GM04504 (cell line): ENCODE measurements at regions not wholly inside any gene's neighbourhood (a gene's known extent, or its start where the extent isn't known, plus 50 kb on each side); places are given as distances from the start of the nearest gene placed in this dataset.

Source experiments
- DNase-seq: peaks from one replicate; pipeline ENCODE4 v3.0.0-alpha.2; 2012; ENCODE audit warnings: low read depth

DNA sequence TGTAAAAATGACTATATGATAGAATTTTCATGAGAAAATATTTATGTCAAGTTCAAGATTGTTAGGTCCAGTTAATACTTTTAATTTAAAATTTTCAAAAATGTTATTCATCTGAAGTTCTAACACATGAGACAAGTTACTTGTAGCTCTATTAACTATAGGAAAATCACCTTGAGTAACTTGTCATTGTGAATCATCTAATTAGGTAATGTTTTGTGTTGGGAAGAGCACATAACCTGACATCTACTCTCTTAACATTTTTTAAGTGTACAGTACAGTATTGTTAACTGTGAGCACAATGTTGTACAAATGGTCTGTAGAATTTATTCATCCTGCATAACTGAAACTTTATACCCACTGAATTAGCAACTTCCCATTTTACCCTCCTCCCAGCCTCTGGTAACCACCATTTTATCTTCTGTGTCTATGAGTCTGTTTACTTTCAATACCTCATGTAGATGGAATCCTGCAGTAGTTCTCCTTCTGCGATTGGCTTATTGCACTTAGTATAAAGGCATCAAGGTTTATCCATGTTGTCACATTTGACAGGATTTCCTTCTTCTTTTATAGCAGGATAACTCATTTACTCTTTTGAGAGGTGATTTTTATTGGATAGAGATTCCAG is 54.6 kb downstream of the ARL4A start:
- no peak for DNase-seq

- no peak for DNase-seq
Observed at GRCh38 chr7:12746211-12746610, 58.8 kb downstream of the ARL4A start.

DNA sequence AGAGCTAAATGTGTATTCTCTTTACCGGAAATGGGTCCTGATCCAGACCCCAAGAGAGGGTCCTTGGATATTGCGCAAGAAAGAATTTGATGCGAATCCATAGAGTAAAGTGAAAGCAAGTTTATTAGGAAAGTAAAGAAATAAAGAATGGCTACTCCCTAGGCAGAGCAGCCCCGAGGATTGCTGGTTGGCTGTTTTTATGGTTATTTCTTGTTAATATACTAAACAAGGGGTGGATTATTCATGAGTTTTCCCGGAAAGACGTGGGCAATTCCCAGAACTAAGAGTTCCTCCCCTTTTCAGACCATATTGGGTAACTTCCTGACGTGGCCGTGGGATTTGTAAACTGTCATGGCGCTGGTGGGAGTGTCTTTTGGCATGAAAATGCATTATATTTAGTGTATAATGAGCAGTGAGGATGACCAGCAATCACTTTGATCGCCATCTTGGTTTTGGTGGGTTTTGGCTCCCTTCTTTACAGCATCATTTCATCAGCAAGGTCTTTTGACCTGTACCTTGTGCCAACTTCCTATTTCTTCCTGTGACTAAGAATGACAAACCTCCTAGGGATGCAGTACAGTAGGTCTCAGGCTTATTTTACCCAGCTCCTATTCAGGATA is 60.4 kb downstream of the ARL4A start:
- no peak for DNase-seq

DNA sequence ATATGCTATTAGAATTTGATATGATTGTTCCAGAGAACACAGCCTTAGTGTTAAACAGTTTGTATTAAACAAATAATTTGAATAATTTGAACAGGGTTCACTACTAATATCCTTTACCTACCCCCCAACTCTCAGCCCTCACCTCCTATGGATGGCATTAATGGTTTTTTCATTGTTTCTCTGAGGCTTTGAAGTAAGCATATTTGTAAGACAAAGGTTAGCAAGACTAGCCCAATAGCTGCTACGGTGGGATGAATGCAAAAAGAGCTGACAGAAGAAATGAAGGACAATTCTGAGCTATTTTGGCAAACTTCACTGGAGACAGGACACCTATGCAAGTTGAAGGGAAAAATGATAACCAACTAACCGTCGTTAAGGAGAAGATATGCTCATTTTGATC is 61.6 kb downstream of the ARL4A start:
- DNase-seq = no peak

- DNase-seq = no peak
Observed at GRCh38 chr7:12749746-12750145, 62.3 kb downstream of the ARL4A start.

DNA sequence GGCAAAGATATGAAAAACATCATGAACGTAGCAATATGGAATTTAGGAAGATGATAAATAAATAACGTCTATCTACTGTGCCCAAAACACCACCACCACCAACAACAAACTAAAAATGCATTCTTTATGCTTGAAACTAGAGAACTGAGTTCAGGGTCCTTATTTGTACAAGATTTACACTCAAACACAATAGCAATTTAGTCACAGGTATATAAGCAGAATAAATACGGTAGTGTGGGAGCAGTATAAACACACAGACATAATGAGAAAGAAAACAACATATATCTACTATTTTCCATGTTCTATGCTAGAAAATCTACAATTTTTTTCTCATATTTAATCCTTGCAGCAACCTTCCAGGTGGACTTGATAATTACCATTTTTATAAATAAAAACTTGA is 64.3 kb downstream of the ARL4A start:
- no peak for DNase-seq

DNA sequence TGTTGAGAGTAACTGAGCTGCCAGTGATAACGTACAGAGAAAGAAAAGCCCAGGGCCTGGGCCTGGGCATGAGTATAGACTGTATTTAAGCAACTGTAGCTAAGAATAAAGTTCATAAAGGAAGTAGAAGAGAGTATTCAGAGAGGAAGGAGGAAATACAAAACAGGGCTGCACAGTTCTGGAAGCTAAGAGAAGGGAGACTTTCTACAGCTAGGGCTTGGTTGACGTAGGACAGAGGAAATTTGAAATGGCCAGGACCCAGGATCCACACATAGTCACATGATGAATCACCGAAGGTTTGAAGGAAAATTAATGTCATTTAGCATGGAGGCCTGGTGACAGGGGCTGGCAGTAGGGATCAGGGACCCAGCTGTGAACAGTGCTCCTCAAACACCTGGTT is 66.7 kb downstream of the ARL4A start:
- DNase-seq = no peak

DNA sequence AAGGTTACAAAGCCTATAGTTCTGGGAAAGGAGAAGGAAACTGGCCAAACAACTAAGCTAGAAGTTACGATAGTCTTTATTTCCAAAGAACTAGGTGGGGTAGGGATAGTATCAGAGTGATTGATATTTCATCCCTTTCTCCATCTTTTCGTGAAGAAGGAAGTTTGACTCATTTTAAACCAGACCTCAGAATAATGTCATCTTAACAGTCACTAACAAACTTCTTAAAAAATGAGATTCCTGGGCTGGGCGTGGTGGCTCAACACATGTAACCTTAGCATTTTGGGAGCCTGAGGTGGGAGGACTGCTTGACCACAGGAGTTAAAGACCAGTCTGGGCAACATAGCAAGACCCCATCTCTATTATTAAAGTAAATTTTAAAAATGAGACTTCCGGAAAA is 69.4 kb downstream of the ARL4A start:
- no peak for DNase-seq

DNA sequence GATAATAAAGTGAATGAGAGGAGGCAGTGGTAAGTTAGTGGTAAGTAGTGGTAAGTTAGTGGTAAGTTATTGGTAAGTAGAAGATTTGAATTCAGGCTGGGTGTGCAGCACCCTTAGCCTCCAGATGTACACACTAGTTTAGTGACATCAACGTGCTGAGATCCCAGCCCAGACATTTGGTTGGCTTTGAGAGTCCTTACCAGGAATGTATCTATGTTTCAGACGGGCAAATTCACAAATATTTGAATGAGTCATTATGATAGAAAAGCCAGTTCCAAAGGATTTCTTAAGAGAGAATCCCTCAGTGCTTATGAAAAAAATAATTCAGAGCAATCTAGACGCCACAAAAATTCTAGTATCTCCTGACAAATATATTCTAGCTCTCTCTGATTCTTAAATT is 70.0 kb downstream of the ARL4A start:
- peak; percentile 70 for DNase-seq

GRCh38 chr7:12759151-12759550 is 71.7 kb downstream of the ARL4A start:
- DNase-seq = no peak

GRCh38 chr7:12761111-12761510 is 73.7 kb downstream of the ARL4A start:
- no peak for DNase-seq

GRCh38 chr7:12761691-12762090 is 74.3 kb downstream of the ARL4A start:
- no peak for DNase-seq

DNA sequence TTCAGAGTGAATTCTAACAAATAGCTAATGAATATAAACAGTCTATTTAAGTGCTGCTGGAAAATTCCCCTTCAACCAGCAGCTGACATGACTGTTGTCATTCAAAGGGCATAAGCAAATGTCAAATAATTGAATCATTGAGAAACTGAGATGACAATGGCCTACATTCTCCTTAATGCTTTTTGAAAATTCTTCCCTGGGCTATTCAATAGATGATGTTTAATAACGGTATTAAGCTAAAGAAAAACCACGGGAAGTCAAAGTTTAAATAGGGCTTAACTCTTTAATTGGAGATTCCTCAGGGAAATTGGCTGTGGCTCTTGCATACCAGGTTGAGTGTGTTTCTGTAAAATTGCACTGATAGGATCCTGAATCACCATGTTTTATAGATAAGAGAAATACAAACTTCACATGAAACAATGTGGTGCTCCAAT is 77.0 kb downstream of the ARL4A start:
- DNase-seq = no peak

- no peak for DNase-seq
Observed at GRCh38 chr7:12765431-12766100, 78.1 kb downstream of the ARL4A start.

DNA sequence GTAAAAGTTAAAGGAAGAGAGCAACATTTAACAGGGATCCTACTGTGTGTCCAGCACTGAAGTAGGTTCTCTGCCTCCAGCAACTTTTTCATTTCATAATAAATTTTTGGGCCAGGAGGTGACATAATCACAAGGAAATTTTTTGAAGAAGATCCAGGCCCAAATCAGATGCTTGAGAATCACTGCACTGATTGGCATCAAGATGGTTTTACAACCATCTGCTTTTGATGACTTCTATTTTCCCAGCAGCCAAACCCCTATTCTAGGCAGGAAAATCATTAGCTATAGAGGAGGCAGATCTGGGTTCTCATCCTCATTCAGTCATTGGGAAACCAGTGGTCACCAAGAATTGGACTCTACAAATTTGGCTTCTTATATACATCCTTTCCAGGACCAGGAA is 79.0 kb downstream of the ARL4A start:
- no peak for DNase-seq

DNA sequence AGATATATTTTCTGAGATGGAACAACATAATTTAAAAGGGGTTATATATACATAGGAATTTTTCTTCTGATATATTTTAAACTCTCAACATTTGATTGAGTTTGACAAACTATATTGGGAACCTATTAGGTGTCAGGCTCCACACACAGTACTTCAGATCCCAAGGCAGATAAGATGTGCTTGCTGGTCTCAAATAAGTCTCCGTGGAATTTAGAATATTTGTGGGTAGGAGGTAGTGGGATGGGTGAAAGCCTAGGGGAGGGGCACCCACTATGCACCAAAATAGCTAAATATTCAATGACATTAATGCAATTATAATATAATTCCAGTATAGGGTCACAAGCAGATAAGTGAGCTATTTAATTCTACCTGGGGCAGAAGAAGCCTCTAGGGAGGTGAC is 81.5 kb downstream of the ARL4A start:
- DNase-seq = no peak

DNA sequence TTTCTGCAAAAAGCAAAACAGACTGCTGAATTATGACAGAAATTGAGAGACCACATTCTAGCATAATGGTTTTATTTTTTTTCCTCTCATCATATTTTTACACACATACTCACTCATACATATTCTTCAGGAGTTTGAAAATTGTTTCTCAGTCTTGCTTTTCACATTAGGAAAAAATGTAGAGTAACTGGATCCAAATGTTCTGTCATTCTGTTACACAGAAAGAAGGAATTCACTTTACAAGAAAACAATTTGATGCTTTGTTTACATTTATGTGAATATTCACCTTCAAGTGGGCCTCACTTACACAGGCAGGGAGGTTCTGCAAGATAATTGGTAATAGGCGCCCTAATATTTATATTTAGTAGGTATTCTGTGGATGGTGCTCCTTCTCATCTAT is 82.0 kb downstream of the ARL4A start:
- DNase-seq = no peak

- no peak for DNase-seq
Observed at GRCh38 chr7:12770227-12770975, 83.0 kb downstream of the ARL4A start.

GRCh38 chr7:12771378-12771877 is 84.0 kb downstream of the ARL4A start:
- DNase-seq = peak; percentile 50

DNA sequence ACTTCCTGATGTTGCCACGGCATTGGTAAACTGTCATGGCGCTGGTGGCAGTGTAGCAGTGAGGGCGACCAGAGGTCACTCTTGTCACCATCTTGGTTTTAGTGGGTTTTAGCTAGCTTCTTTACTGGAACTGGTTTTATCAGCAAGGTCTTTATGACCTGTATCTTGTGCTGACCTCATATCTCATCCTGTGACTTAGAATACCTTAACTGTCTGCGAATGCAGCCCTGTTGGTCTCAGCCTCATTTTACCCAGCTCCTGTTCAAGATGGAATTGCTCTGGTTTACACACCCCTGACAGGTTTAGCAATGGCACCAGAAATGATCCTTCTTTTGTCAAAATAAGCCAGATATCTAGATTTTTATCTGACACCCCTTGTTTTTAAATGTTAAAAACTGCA is 85.3 kb downstream of the ARL4A start:
- DNase-seq = no peak

DNA sequence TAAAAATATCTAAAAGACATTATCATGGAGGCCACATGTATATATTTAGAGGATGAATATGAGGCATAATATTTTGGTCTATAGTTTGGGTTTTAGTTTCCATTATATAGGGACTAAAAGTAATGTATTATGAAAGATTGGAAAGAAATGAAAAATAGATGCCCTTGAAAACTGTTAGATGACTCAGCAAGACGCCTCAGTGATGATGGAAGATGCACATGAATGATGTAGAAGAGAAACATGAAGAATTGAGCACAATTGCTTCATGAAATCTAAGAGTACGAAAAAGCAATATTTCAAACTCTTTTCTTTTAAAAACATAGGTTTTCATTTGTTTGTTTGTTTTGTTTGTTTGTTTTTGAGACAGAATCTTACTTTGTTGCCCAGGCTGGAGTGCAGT is 89.8 kb downstream of the ARL4A start:
- DNase-seq = no peak

- no peak for DNase-seq
Observed at GRCh38 chr7:12779947-12780346, 92.5 kb downstream of the ARL4A start.
